T-helper 2 cell (primary cell): ENCODE measurements at regions not wholly inside any gene's neighbourhood (a gene's known extent, or its start where the extent isn't known, plus 50 kb on each side); places are given as distances from the start of the nearest gene placed in this dataset.

Experiments used
- DNase-seq, 5 experiments: peaks; one replicate each; pipeline versions ENCODE4 v3.0.0 to v3.0.0-alpha.2; 2012 to 2022

- no peak for DNase-seq
Measured at GRCh38 chr1:221164951-221165838, 286.0 kb downstream of the HLX start.

- no peak for DNase-seq
Measured at GRCh38 chr1:221165839-221166500, 286.7 kb downstream of the HLX start.

GRCh38 chr1:221166559-221167318, 287.5 kb downstream of the HLX start:
- peak in 1 of 5 experiments; percentile 39 for DNase-seq

- DNase-seq, result no peak
Measured at GRCh38 chr1:221169447-221169889, 290.2 kb downstream of the HLX start.

- no peak for DNase-seq
Measured at GRCh38 chr1:221170171-221170570, 290.9 kb downstream of the HLX start.

GRCh38 chr1:221171768-221172167, 292.5 kb downstream of the HLX start:
- DNase-seq, result no peak

- no peak for DNase-seq
Measured at GRCh38 chr1:221172841-221173240, 293.6 kb downstream of the HLX start.

- DNase-seq, result no peak
Measured at GRCh38 chr1:221174330-221174993, 295.2 kb downstream of the HLX start.

- no peak for DNase-seq
Measured at GRCh38 chr1:221175249-221175648, 296.0 kb downstream of the HLX start.

- no peak for DNase-seq
Measured at GRCh38 chr1:221180704-221181368, 301.6 kb downstream of the HLX start.

GRCh38 chr1:221182791-221183533, 303.7 kb downstream of the HLX start:
- DNase-seq, result no peak

GRCh38 chr1:221184131-221184794, 305.0 kb downstream of the HLX start:
- DNase-seq, result no peak

- peak in 1 of 5 experiments; percentile 5 for DNase-seq
Measured at GRCh38 chr1:221187174-221187573, 307.9 kb downstream of the HLX start.

GRCh38 chr1:221188458-221188857, 309.2 kb downstream of the HLX start:
- no peak for DNase-seq

GRCh38 chr1:221190249-221190648, 311.0 kb downstream of the HLX start:
- no peak for DNase-seq

- DNase-seq, result no peak
Measured at GRCh38 chr1:221192055-221192454, 312.8 kb downstream of the HLX start.

- DNase-seq, result peak in 1 of 5 experiments; percentile 57
Measured at GRCh38 chr1:221200464-221200863, 321.2 kb downstream of the HLX start.

GRCh38 chr1:221201773-221202172, 322.5 kb downstream of the HLX start:
- DNase-seq, result no peak

GRCh38 chr1:221203224-221204054, 324.2 kb downstream of the HLX start:
- DNase-seq, result peak in 3 of 5 experiments; percentile 26 to 59 (median 35)
